Heart left ventricle (tissue), 13 donors: ENCODE measurements at regions not wholly inside any gene's neighbourhood (a gene's known extent, or its start where the extent isn't known, plus 50 kb on each side); places are given as distances from the start of the nearest gene placed in this dataset.

Experiments
- CTCF ChIP-seq, 12 donors: fragments of 200-600 bp; sonication (generic) in 4 of 12; IDR thresholded peaks; one replicate each; pipeline versions ENCODE4 v1.5.0 to v1.8.0; 2018 to 2022; ENCODE audit warnings: antibody characterized with exemption in 12 of 12, mild to moderate bottlenecking in 5 of 12
- POLR2A ChIP-seq, 2 donors: fragments of 450-650 bp; IDR thresholded peaks; one replicate each; pipeline ENCODE4 v1.6.1; 2017; ENCODE audit warnings: antibody characterized with exemption in 2 of 2, mild to moderate bottlenecking in 2 of 2, moderate library complexity in 2 of 2
- donor health status: ischemic (EF 13 %, LVEDD 7.1; RV severe dilation, severe dysfunction).
- donor health status: DM: no; HTN: yes; CAD: no.
- donor health status: DM: no; HTN: no; CAD: no.
- donor health status: ischemic (EF 25% LVEDD 6.9; RV normal size, moderate dysfunction).
- donor health status: ischemic (EF 25% LVEDD 5.7; RV mildly dilated, moderate dysfunction).
- donor health status: ischemic (EF 35%, LVEDD 5.7; RV mildly dilated, moderate dysfunction).
- donor health status: nonischemic (EF 11% LVEDD 7.7; RV severe dilation, severe dysfunction).
- donor health status: DM: yes; HTN: yes; CAD: no.
- donor health status: PGD.
- donor health status: ischemic (EF 29% LVEDD 5.4; RV normal size, mild dysfunction).
- donor health status: nonischemic (EF 23%, LVEDD 6.1; RV moderate dilation, normal function).

GRCh38 chr5:2125171-2125900 lies 242.6 kb upstream of the IRX4 start:
- TF ChIP-seq CTCF (IDR thresholded peaks at IDR 0.05) (no peak), POLR2A (IDR thresholded peaks at IDR 0.05) (no peak)
